GM23338 (cell line): ENCODE measurements at regions not wholly inside any gene's neighbourhood (a gene's known extent, or its start where the extent isn't known, plus 50 kb on each side); places are given as distances from the start of the nearest gene placed in this dataset.

Experiments
- ATAC-seq: fragments of 200-7000 bp; cut with Tn5 transposase; 3 replicates; pipeline ENCODE4 v1.9.1; 2020
- DNase-seq: peaks from one replicate; pipeline ENCODE4 v3.0.0-alpha.2; 2015; ENCODE audit warnings: low spot score
- H2AFZ ChIP-seq: fragments of 200-600 bp; sonication (generic); 2 replicates; pipeline ENCODE4 v1.8.0; 2016; ENCODE audit warnings: antibody characterized with exemption, mild to moderate bottlenecking, moderate library complexity
- H3F3A ChIP-seq: fragments of 200-600 bp; sonication (generic); replicated peaks from 2 replicates; pipeline ENCODE4 v1.8.0; 2017; ENCODE audit warnings: antibody characterized with exemption, mixed run types, low read depth
- H3K27ac ChIP-seq: fragments of 200-600 bp; sonication (generic); 2 replicates; pipeline ENCODE4 v1.6.1; 2016; ENCODE audit warnings: low read depth
- H3K27me3 ChIP-seq: fragments of 200-600 bp; sonication (generic); 2 replicates; pipeline ENCODE4 v1.8.0; 2016; ENCODE audit warnings: mild to moderate bottlenecking, mixed run types, moderate library complexity; ENCODE audit not compliant: insufficient read depth
- H3K36me3 ChIP-seq: fragments of 200-600 bp; sonication (generic); 2 replicates; pipeline ENCODE4 v1.8.0; 2016; ENCODE audit warnings: mild to moderate bottlenecking; ENCODE audit not compliant: insufficient read depth
- H3K4me1 ChIP-seq: fragments of 200-600 bp; sonication (generic); 2 replicates; pipeline ENCODE4 v1.8.0; 2016; ENCODE audit warnings: mild to moderate bottlenecking, moderate library complexity; ENCODE audit not compliant: insufficient read depth
- H3K4me2 ChIP-seq: fragments of 200-600 bp; sonication (generic); 2 replicates; pipeline ENCODE4 v1.7.1; 2017; ENCODE audit warnings: mixed run types
- H3K4me3 ChIP-seq: fragments of 200-600 bp; sonication (generic); 2 replicates; pipeline ENCODE4 v1.6.1; 2016; ENCODE audit warnings: mixed run types
- H3K79me2 ChIP-seq: fragments of 200-600 bp; sonication (generic); replicated peaks from 2 replicates; pipeline ENCODE4 v1.8.0; 2017; ENCODE audit warnings: mild to moderate bottlenecking; ENCODE audit not compliant: insufficient read depth
- H3K9me2 ChIP-seq: fragments of 200-600 bp; sonication (generic); 2 replicates; pipeline ENCODE4 v1.8.0; 2017; ENCODE audit not compliant: insufficient read depth
- H4K20me1 ChIP-seq: fragments of 200-600 bp; sonication (generic); replicated peaks from 2 replicates; pipeline ENCODE4 v1.8.0; 2017; ENCODE audit warnings: mild to moderate bottlenecking; ENCODE audit not compliant: insufficient read depth
- H3K27ac Mint-ChIP-seq: 2 replicates; pipeline ENCODE4 v1.8.0; 2020; ENCODE audit warnings: inconsistent platforms, mild to moderate bottlenecking, moderate library complexity, mixed read lengths
- H3K27me3 Mint-ChIP-seq: 3 replicates; pipeline ENCODE4 v1.8.0; 2022; ENCODE audit warnings: low read depth, mild to moderate bottlenecking, moderate library complexity, mixed read lengths, inconsistent platforms; ENCODE audit not compliant: insufficient read depth, poor library complexity
- H3K36me3 Mint-ChIP-seq: 3 replicates; pipeline ENCODE4 v1.8.0; 2021; ENCODE audit warnings: low read depth, mild to moderate bottlenecking, inconsistent platforms, moderate library complexity, mixed read lengths
- H3K4me1 Mint-ChIP-seq: 3 replicates; pipeline ENCODE4 v1.8.0; 2020; ENCODE audit warnings: mild to moderate bottlenecking, inconsistent platforms, mixed read lengths
- H3K4me3 Mint-ChIP-seq: 3 replicates; pipeline ENCODE4 v1.8.0; 2021; ENCODE audit warnings: moderate library complexity, mild to moderate bottlenecking, inconsistent platforms, mixed read lengths
- H3K9me3 Mint-ChIP-seq: 3 replicates; pipeline ENCODE4 v1.8.0; 2020; ENCODE audit warnings: moderate library complexity, mild to moderate bottlenecking, inconsistent platforms, mixed read lengths
- ZNF331 ChIP-seq: fragments of 250-450 bp; sonication (Bioruptor Pico); IDR thresholded peaks from 2 replicates; pipeline ENCODE4 v1.5.0; 2020; ENCODE audit warnings: low read depth, mild to moderate bottlenecking, moderate library complexity
- TF ChIP-seq, protein P1 (sequence below): fragments of 250-450 bp; sonication (Bioruptor Pico); IDR thresholded peaks from 2 replicates; pipeline ENCODE4 v1.5.0; 2020; ENCODE audit warnings: mild to moderate bottlenecking, moderate library complexity
- TF ChIP-seq, protein P2 (sequence below), 2 experiments: fragments of 200-600 bp in 1 of 2; sonication (generic) in 1 of 2; conservative IDR thresholded peaks; 2 replicates each; pipeline versions ENCODE4 v1.5.1 to v1.6.1; 2016 to 2017; ENCODE audit warnings: antibody characterized with exemption in 2 of 2, low read depth in 2 of 2, mild to moderate bottlenecking in 2 of 2, moderate library complexity in 1 of 2

DNA sequence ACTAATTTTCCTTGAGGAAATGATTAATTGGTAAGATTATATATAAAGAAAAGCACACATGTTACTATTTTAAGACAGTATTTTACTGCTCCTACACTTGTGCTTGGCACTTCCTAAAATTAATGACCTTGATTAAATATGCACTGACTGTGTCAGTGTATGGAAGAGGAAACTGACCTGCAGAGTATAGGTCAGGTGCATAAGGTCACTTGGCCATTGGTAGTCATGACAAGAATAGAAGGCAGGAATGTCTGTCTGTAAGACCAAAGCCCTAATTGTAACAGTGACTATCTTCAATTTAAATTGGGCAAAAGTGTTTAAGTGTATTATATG is 128.0 kb upstream of the KCNK2 start (continued):
- TF ChIP-seq, protein P1, sequence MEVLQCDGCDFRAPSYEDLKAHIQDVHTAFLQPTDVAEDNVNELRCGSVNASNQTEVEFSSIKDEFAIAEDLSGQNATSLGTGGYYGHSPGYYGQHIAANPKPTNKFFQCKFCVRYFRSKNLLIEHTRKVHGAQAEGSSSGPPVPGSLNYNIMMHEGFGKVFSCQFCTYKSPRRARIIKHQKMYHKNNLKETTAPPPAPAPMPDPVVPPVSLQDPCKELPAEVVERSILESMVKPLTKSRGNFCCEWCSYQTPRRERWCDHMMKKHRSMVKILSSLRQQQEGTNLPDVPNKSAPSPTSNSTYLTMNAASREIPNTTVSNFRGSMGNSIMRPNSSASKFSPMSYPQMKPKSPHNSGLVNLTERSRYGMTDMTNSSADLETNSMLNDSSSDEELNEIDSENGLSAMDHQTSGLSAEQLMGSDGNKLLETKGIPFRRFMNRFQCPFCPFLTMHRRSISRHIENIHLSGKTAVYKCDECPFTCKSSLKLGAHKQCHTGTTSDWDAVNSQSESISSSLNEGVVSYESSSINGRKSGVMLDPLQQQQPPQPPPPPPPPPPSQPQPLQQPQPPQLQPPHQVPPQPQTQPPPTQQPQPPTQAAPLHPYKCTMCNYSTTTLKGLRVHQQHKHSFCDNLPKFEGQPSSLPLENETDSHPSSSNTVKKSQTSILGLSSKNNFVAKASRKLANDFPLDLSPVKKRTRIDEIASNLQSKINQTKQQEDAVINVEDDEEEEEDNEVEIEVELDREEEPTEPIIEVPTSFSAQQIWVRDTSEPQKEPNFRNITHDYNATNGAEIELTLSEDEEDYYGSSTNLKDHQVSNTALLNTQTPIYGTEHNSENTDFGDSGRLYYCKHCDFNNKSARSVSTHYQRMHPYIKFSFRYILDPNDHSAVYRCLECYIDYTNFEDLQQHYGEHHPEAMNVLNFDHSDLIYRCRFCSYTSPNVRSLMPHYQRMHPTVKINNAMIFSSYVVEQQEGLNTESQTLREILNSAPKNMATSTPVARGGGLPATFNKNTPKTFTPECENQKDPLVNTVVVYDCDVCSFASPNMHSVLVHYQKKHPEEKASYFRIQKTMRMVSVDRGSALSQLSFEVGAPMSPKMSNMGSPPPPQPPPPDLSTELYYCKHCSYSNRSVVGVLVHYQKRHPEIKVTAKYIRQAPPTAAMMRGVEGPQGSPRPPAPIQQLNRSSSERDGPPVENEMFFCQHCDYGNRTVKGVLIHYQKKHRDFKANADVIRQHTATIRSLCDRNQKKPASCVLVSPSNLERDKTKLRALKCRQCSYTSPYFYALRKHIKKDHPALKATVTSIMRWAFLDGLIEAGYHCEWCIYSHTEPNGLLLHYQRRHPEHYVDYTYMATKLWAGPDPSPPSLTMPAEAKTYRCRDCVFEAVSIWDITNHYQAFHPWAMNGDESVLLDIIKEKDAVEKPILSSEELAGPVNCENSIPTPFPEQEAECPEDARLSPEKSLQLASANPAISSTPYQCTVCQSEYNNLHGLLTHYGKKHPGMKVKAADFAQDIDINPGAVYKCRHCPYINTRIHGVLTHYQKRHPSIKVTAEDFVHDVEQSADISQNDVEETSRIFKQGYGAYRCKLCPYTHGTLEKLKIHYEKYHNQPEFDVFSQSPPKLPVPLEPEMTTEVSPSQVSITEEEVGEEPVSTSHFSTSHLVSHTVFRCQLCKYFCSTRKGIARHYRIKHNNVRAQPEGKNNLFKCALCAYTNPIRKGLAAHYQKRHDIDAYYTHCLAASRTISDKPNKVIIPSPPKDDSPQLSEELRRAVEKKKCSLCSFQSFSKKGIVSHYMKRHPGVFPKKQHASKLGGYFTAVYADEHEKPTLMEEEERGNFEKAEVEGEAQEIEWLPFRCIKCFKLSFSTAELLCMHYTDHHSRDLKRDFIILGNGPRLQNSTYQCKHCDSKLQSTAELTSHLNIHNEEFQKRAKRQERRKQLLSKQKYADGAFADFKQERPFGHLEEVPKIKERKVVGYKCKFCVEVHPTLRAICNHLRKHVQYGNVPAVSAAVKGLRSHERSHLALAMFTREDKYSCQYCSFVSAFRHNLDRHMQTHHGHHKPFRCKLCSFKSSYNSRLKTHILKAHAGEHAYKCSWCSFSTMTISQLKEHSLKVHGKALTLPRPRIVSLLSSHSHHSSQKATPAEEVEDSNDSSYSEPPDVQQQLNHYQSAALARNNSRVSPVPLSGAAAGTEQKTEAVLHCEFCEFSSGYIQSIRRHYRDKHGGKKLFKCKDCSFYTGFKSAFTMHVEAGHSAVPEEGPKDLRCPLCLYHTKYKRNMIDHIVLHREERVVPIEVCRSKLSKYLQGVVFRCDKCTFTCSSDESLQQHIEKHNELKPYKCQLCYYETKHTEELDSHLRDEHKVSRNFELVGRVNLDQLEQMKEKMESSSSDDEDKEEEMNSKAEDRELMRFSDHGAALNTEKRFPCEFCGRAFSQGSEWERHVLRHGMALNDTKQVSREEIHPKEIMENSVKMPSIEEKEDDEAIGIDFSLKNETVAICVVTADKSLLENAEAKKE (CRISPR knock-in tag): no peak
- no peak for TF ChIP-seq ZNF331

GRCh38 chr1:214957330-214958137 is 125.0 kb upstream of the KCNK2 start:
- DNase-seq (no peak), ATAC-seq (no peak)
- Histone ChIP-seq H4K20me1 (no peaks in the 10 kb centered on the region), H2AFZ (no peak overlapping the region), H3K9me2 (no peaks in the 10 kb centered on the region; the same call in 1 of the 2 replicates), H3K27ac (no peak overlapping the region), H3K79me2 (no peaks in the 10 kb centered on the region), H3F3A (no peaks in the 10 kb centered on the region), H3K27me3 (no peaks in the 10 kb centered on the region), H3K4me1 (no peaks in the 10 kb centered on the region), H3K36me3 (no peaks in the 10 kb centered on the region; the same call in 1 of the 2 replicates), H3K4me2 (no peak overlapping the region), H3K4me3 (no peak overlapping the region)
- Mint-ChIP-seq H3K36me3 (no peaks in the 10 kb centered on the region), H3K9me3 (no peaks in the 10 kb centered on the region), H3K27me3 (peaks cover 1% of the 10 kb centered on the region), H3K4me3 (no peak overlapping the region), H3K4me1 (no peaks in the 10 kb centered on the region; the same call in 2 of the 3 replicates), H3K27ac (no peak overlapping the region)
- TF ChIP-seq, protein P2, sequence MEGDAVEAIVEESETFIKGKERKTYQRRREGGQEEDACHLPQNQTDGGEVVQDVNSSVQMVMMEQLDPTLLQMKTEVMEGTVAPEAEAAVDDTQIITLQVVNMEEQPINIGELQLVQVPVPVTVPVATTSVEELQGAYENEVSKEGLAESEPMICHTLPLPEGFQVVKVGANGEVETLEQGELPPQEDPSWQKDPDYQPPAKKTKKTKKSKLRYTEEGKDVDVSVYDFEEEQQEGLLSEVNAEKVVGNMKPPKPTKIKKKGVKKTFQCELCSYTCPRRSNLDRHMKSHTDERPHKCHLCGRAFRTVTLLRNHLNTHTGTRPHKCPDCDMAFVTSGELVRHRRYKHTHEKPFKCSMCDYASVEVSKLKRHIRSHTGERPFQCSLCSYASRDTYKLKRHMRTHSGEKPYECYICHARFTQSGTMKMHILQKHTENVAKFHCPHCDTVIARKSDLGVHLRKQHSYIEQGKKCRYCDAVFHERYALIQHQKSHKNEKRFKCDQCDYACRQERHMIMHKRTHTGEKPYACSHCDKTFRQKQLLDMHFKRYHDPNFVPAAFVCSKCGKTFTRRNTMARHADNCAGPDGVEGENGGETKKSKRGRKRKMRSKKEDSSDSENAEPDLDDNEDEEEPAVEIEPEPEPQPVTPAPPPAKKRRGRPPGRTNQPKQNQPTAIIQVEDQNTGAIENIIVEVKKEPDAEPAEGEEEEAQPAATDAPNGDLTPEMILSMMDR (conservative IDR thresholded peaks at IDR 0.05; ENCODE audit: low read depth in 2 of 2): no peak
